Gastrocnemius medialis (tissue), 4 donors: ENCODE measurements at regions not wholly inside any gene's neighbourhood (a gene's known extent, or its start where the extent isn't known, plus 50 kb on each side); places are given as distances from the start of the nearest gene placed in this dataset.

Experiments used
- ATAC-seq, 2 donors: fragments of 150-250 bp; one replicate each; pipeline ENCODE4 v1.9.1; 2016
- DNase-seq, 2 donors: peaks; one replicate each; pipeline ENCODE4 v3.0.0-alpha.2; 2019
- H3K27ac ChIP-seq, 4 donors: fragments of 200-600 bp; sonication (generic); 1 replicate in 1 of 4; 2 replicates in 3 of 4; pipeline ENCODE4 v1.5.1; 2016 to 2018; ENCODE audit warnings: mild to moderate bottlenecking in 2 of 4, moderate library complexity in 1 of 4
- H3K27me3 ChIP-seq, 3 donors: fragments of 200-600 bp; sonication (generic) in 2 of 3; 1 replicate in 1 of 3; 2 replicates in 2 of 3; pipeline versions ENCODE4 v1.5.1 to v1.6.0; 2016 to 2019; ENCODE audit warnings: mild to moderate bottlenecking in 1 of 3, moderate library complexity in 1 of 3
- H3K36me3 ChIP-seq, 2 donors: fragments of 200-600 bp; sonication (generic) in 1 of 2; one replicate each; pipeline ENCODE4 v1.5.1; 2017 to 2018
- H3K4me1 ChIP-seq, 2 donors: fragments of 200-600 bp; sonication (generic) in 1 of 2; one replicate each; pipeline ENCODE4 v1.5.1; 2016 to 2017; ENCODE audit warnings: mild to moderate bottlenecking in 2 of 2
- H3K4me3 ChIP-seq, 4 donors: fragments of 200-600 bp; sonication (generic) in 3 of 4; 1 replicate in 1 of 4; 2 replicates in 3 of 4; pipeline ENCODE4 v1.5.1; 2016 to 2019; ENCODE audit warnings: mild to moderate bottlenecking in 2 of 4
- H3K9me3 ChIP-seq, 3 donors: fragments of 200-600 bp; sonication (generic) in 2 of 3; 1 replicate in 1 of 3; 2 replicates in 2 of 3; pipeline ENCODE4 v1.5.1; 2016 to 2019
- POLR2A ChIP-seq, 2 donors: fragments of 450-650 bp; IDR thresholded peaks; one replicate each; pipeline ENCODE4 v1.6.1; 2017; ENCODE audit warnings: antibody characterized with exemption in 2 of 2, mild to moderate bottlenecking in 2 of 2, moderate library complexity in 2 of 2
- in situ Hi-C, 4 donors: fragments of 200-750 bp; cut with MboI; loops; one replicate each; pipeline versions ENCODE4 v1.15.0 to v1.8.0; 2017; ENCODE audit warnings: low sequenced_read_pairs in 4 of 4
- intact Hi-C: fragments of 100-400 bp; cut with DNase I; formaldehyde crosslinking; loops from one replicate; pipeline ENCODE4 v1.15.1; 2023; ENCODE audit warnings: low total_unique reads
- TF ChIP-seq, protein P1 (sequence below), 5 experiments: fragments of 450-650 bp in 3 of 5; fragments of 200-600 bp in 2 of 5; sonication (generic) in 2 of 5; IDR thresholded peaks in 4 of 5; conservative IDR thresholded peaks in 1 of 5; 1 replicate in 4 of 5; 2 replicates in 1 of 5; pipeline ENCODE4 v1.5.1; 2016 to 2019; ENCODE audit warnings: antibody characterized with exemption in 5 of 5, mild to moderate bottlenecking in 3 of 5, moderate library complexity in 3 of 5

- intact Hi-C loops = no loop called here
- no peak for TF ChIP-seq POLR2A (IDR thresholded peaks at IDR 0.05)
- TF ChIP-seq, protein P1, sequence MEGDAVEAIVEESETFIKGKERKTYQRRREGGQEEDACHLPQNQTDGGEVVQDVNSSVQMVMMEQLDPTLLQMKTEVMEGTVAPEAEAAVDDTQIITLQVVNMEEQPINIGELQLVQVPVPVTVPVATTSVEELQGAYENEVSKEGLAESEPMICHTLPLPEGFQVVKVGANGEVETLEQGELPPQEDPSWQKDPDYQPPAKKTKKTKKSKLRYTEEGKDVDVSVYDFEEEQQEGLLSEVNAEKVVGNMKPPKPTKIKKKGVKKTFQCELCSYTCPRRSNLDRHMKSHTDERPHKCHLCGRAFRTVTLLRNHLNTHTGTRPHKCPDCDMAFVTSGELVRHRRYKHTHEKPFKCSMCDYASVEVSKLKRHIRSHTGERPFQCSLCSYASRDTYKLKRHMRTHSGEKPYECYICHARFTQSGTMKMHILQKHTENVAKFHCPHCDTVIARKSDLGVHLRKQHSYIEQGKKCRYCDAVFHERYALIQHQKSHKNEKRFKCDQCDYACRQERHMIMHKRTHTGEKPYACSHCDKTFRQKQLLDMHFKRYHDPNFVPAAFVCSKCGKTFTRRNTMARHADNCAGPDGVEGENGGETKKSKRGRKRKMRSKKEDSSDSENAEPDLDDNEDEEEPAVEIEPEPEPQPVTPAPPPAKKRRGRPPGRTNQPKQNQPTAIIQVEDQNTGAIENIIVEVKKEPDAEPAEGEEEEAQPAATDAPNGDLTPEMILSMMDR (IDR thresholded peaks at IDR 0.05 in 4 of 5, conservative IDR thresholded peaks at IDR 0.05 in 1 of 5) = no peak
- H3K4me1 ChIP-seq = no peaks in the 10 kb centered on the region
- no peaks in the 10 kb centered on the region for H3K9me3 ChIP-seq
- H3K36me3 ChIP-seq = no peaks in the 10 kb centered on the region
- ATAC-seq (no peak), DNase-seq (no peak)
- H3K4me3 ChIP-seq = no peak overlapping the region
- no peaks in the 10 kb centered on the region for H3K27me3 ChIP-seq
- no peak overlapping the region for H3K27ac ChIP-seq
- in situ Hi-C loops = no loop called here
Measured at GRCh38 chr4:64495946-64496345, 86.7 kb upstream of the TECRL start.

- Histone ChIP-seq H3K4me3 (no peak overlapping the region), H3K4me1 (no peaks in the 10 kb centered on the region), H3K27me3 (no peaks in the 10 kb centered on the region), H3K9me3 (no peaks in the 10 kb centered on the region), H3K27ac (no peak overlapping the region), H3K36me3 (no peaks in the 10 kb centered on the region)
- in situ Hi-C loops = no loop called here
- TF ChIP-seq POLR2A (IDR thresholded peaks at IDR 0.05) = no peak
- TF ChIP-seq, protein P1 (IDR thresholded peaks at IDR 0.05 in 4 of 5, conservative IDR thresholded peaks at IDR 0.05 in 1 of 5) = no peak
- ATAC-seq (no peak), DNase-seq (no peak)
- intact Hi-C loops = no loop called here
Measured at GRCh38 chr4:64489628-64490027, 80.4 kb upstream of the TECRL start.

- no peak for DNase-seq
- TF ChIP-seq, protein P1 (IDR thresholded peaks at IDR 0.05 in 4 of 5, conservative IDR thresholded peaks at IDR 0.05 in 1 of 5) = no peak
- TF ChIP-seq POLR2A (IDR thresholded peaks at IDR 0.05) = no peak
Measured at GRCh38 chr4:64479338-64479737, 70.1 kb upstream of the TECRL start.

DNA sequence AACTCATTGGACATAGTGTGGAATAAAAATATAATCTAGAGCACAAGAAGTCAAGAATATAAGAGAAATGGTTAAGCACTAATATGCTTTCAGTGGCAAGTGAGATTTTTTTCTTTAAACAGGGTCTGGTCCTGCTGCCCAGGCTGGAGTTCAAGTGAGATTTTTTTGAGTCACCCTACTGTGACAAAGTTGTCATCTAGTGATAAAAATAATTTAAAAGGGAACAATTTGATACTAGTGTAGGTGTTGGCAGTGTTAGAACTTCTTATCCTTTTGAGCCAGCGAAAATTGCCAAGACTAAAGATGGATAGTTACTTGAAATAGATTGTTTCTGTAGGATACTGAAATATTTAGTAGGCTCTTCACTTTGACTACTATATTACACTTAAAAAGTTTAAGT, 67.9 kb upstream of the TECRL start:
- no peaks in the 10 kb centered on the region for H3K27me3 ChIP-seq
- TF ChIP-seq, protein P1 (IDR thresholded peaks at IDR 0.05 in 4 of 5, conservative IDR thresholded peaks at IDR 0.05 in 1 of 5) = no peak
- no peak for TF ChIP-seq POLR2A (IDR thresholded peaks at IDR 0.05)
- H3K4me1 ChIP-seq = no peaks in the 10 kb centered on the region
- H3K9me3 ChIP-seq = no peaks in the 10 kb centered on the region
- no peak for DNase-seq
- intact Hi-C loops = no loop called here
- no peak for ATAC-seq
- no peak overlapping the region for H3K4me3 ChIP-seq
- in situ Hi-C loops = loop anchor here in 1 of 4 donors (10.0 kb wide), 1 partner anchor 58 kb away; no protein-coding TSS in a partner anchor
- no peak overlapping the region for H3K27ac ChIP-seq
- H3K36me3 ChIP-seq = no peaks in the 10 kb centered on the region

More at GRCh38 chr4:64479338-64479737, 70.1 kb upstream of the TECRL start:
- in situ Hi-C loops = loop anchor here in 1 of 4 donors (10.0 kb wide), 1 partner anchor 55 kb away; no protein-coding TSS in a partner anchor
- no peaks in the 10 kb centered on the region for H3K4me1 ChIP-seq
- H3K9me3 ChIP-seq = no peaks in the 10 kb centered on the region
- no peaks in the 10 kb centered on the region for H3K27me3 ChIP-seq
- no peaks in the 10 kb centered on the region for H3K36me3 ChIP-seq
- ATAC-seq = no peak
- H3K4me3 ChIP-seq = no peak overlapping the region
- no peak overlapping the region for H3K27ac ChIP-seq
- intact Hi-C loops = no loop called here

- no peaks in the 10 kb centered on the region for H3K27me3 ChIP-seq
- H3K4me3 ChIP-seq = no peak overlapping the region
- no peak overlapping the region for H3K27ac ChIP-seq
- in situ Hi-C loops = no loop called here
- intact Hi-C loops = no loop called here
- ATAC-seq (no peak), DNase-seq (no peak)
- no peak for TF ChIP-seq POLR2A (IDR thresholded peaks at IDR 0.05)
- TF ChIP-seq, protein P1 (IDR thresholded peaks at IDR 0.05 in 4 of 5, conservative IDR thresholded peaks at IDR 0.05 in 1 of 5) = no peak
- no peaks in the 10 kb centered on the region for H3K36me3 ChIP-seq
- no peaks in the 10 kb centered on the region for H3K4me1 ChIP-seq
- H3K9me3 ChIP-seq = no peaks in the 10 kb centered on the region
Measured at GRCh38 chr4:64465263-64465662, 56.0 kb upstream of the TECRL start.
